GM21367 (cell line): ENCODE measurements at regions not wholly inside any gene's neighbourhood (a gene's known extent, or its start where the extent isn't known, plus 50 kb on each side); places are given as distances from the start of the nearest gene placed in this dataset.
"Not testable (repeated sequence)": the region's sequence is repeated elsewhere in the genome, so short reads cannot be mapped to it uniquely, and the experiment has no call there.

ENCODE experiments used
- ATAC-seq: cut with Tn5 transposase; IDR thresholded peaks from one replicate; pipeline ENCODE4 v1.9.1; 2021; ENCODE audit not compliant: unreplicated experiment

DNA sequence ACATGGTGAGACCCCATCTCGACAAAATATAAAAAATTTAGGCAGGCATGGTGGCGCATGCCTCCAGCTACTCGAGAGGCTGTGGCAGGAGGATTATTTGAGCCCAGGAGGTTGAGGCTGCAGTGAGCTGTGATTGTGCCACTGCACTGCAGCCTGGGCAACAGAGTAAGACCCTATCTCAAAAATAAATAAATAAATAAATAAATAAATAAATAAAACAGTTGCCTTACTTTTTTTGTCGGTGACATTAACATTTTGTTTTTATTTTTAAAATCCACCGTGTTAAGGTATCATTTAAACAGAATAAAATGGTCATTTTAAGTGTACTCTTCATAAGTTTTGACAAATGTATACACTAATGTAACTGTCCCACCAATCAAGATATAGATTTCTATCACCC lies 57.0 kb downstream of the RASL11A start:
- ATAC-seq, result no peak

GRCh38 chr13:27329210-27329609 lies 58.6 kb downstream of the RASL11A start:
- ATAC-seq, result no peak

- ATAC-seq, result no peak
These were observed 64.3 kb downstream of the RASL11A start for GRCh38 chr13:27334774-27335435.

- no peak for ATAC-seq
These were observed 65.5 kb downstream of the RASL11A start for GRCh38 chr13:27336014-27336673.

DNA sequence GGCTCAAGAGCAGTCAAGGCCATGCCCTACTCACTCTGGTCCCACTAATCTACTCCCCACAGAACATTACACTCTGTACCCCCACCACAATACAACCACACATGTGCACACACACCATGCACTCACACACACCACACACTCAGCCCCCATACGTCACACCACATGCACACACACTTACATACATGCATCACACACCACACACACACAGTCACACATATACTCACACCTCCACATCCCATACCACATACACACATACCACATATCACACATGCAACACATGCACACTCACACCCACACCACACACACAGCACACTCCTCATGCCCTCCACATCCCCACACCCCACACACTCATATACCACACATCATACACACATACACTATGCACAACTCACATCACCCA lies 67.6 kb downstream of the RASL11A start:
- no peak for ATAC-seq

- ATAC-seq, result no peak
These were observed 68.2 kb downstream of the RASL11A start for GRCh38 chr13:27338816-27339215.

DNA sequence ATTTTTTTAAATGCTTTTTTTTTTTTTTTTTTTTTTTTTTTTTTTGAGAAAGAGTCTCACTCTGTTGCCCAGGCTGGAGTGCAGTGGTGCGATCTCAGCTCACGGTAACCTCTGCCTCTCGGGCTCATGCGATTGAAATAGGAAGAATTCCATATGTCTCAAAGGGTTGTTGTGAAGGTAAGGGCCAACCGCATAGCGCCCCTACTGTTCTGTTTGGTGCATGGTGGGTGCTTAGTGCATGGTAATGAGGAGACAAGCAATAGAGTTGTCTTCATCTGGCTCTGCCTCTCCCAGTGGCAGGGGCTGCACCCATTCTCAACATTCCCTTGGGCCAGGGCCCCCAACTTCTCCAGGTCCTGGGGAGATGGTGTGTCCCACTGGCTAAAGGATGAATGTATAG lies 68.7 kb downstream of the RASL11A start:
- no peak for ATAC-seq

DNA sequence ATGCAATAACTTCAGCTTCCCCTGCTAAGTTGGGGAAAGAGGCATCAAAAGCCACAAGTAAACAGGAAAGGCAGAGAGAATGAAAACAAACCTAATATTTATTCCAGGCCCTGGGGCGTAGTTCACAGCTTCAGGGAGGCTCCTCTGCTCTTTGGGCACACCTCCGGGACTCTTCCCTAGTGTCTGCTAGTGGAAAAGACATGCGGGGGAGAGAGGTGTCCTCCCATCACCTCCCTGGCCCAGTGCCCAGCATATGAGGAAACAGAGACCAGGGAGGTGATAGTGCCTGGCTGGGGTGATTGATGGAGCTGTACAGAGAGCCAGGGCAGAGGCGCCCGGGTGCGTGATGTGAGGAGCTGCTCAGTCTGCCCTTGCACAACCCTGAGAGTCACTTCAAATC lies 71.0 kb downstream of the RASL11A start:
- ATAC-seq, result no peak

DNA sequence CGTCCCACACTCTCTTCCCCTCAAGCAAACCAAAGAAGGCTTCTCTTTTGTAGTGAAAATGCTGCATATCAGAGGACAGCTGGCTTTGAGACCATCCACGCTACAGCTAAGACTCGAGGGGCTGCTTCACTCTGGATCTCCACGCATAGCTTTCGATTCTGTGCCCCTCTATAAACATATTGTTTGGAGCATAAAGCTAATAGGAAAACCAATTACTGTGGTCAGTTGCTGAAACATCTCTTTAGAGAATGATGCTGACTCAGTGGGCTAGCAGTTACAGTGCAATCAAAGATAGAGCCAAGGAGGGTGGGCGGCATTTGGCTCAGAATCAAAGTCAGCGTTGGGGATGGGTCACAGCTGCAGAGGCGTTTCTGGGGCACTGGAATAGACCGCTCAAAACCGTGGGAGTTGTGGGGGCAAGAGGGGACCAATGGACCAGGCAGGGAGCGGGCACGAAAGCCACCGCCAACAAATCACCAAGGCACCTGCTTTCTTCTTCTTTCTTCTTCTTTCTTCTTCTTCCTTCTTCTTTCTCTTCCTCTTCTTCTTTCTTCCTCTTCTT lies 76.7 kb downstream of the RASL11A start:
- ATAC-seq, result no peak

DNA sequence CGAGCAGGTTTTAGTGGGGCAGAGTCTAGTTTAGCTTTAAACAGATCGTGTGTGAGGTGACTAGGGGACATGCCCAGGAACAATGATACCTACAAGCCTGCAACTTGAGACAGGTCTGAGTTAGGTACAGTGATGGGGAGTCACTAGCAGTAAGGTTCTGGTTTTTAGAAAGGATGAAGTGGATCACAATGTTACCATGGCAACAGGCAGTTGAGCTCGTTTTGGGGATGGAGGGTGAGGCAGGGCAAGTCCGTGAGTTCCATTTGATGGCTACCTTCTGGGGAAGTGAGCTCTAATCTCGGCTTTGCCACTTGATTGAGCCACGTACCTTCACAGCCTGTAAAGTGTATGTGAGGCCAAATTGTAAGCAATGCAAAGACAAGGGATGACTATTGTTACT lies 76.0 kb upstream of the GTF3A start:
- no peak for ATAC-seq

DNA sequence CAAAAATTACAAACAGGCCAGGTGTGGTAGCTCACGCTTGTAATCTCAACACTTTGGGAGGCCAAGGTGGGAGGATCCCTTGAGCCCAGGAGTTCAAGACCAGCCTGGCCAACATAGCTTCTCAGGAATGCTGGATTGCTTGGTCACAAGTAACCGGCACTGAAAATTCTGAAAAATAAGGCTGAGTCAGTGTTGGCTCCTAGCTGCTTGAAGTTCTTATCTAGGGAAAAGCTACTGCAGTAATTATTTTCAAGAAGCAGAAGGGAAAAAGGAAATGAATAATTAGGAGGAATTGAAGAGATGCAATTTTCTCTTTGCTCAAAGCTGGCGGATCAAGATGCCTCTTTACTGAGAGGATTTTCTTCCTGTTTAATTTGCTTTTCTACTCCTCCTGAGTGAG lies 75.0 kb upstream of the GTF3A start:
- ATAC-seq, result no peak

GRCh38 chr13:27350825-27351224 lies 73.6 kb upstream of the GTF3A start:
- ATAC-seq, result not testable (repeated sequence)

GRCh38 chr13:27352698-27353097 lies 71.7 kb upstream of the GTF3A start:
- no peak for ATAC-seq

GRCh38 chr13:27353166-27353583 lies 71.2 kb upstream of the GTF3A start:
- peak; percentile 95 for ATAC-seq

DNA sequence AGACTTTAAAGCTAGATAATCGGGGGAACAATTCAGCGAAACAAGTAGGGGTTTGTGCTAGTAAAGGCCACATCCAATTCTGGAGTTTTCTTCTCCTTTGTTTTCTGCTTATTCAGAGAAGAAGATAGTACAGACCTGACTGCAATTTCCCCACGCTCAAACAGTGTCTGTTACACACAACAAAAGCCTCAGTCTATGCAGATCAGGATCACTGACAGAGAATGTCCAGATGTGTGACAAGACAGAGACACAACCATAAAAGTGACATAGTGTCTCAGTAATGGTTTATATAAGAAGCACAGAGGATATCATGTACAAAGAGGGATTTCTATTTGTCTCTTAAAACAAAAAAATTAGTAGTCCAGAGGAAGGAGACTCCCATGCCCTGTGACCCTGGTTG lies 70.7 kb upstream of the GTF3A start:
- ATAC-seq, result no peak

GRCh38 chr13:27354379-27354778 lies 70.0 kb upstream of the GTF3A start:
- ATAC-seq, result no peak

- ATAC-seq, result no peak
These were observed 68.5 kb upstream of the GTF3A start for GRCh38 chr13:27355894-27356293.

GRCh38 chr13:27358420-27358819 lies 66.0 kb upstream of the GTF3A start:
- no peak for ATAC-seq

- no peak for ATAC-seq
These were observed 65.1 kb upstream of the GTF3A start for GRCh38 chr13:27359199-27359821.

DNA sequence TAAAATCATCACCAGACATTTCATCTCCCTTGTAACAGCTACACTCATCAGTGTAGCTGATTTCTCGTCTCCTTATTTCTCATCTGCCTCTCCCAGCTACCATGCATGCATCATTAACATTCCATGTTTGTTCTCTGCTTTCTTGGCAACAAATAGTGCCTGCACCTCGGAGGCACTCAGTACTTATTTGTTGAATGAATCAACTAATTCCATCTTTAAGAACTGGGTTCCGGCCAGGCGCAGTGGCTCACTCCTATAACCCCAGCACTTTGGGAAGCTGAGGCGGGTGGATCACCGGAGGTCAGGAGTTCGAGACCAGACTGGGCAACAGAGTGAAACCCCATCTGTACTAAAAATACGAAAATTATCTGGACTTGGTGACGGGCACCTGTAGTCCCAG lies 63.9 kb upstream of the GTF3A start:
- ATAC-seq, result no peak

- ATAC-seq, result peak; percentile 78
These were observed 62.2 kb upstream of the GTF3A start for GRCh38 chr13:27362064-27362751.

DNA sequence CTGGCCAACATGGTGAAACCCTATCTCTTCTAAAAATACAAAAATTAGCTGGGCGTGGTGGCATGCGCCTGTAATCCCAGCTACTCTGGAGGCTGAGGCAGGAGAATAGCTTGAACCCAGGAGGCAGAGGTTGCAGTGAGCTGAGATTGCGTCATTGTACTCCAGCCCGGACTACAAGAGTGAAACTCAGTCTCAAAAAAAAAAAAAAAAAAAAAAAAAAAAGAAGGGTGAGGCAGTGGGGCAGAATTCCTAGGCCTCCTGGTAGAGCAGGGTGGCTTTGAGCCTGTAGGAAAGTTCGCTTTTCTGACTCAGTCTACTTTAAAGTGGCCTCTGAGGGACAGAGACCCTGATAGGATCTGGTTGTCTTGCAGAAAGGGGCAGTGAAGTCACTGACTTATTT lies 60.8 kb upstream of the GTF3A start:
- ATAC-seq, result not testable (repeated sequence)
